ENCODE measurements at regions not wholly inside any gene's neighbourhood (a gene's known extent, or its start where the extent isn't known, plus 50 kb on each side); places are given as distances from the start of the nearest gene placed in this dataset.

DNA sequence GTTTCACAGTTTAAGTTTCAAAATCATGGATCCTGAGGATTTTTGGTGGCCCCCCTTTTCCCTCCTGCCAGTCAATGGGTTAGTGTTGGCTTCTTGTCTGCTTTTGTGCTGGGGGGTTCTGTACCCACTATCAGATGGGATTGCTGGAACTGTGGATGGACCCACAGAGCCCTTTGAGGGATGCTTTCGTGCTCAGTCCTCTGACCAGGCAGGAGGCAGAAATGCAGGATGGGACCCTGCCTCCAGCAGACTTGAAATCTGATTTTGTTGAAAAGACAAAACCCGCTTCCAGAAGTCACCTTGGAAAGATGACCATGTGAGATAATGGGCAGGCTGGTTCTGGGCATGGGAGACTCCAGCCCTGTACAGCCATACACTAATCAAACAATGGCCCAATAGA lies 408.9 kb downstream of the ZNF536 start:
- no peak overlapping the region for H3K4me3 ChIP-seq (ENCODE audit: control insufficient read depth, low read depth, low read length)

GRCh38 chr19:30780456-30780855 lies 408.3 kb downstream of the ZNF536 start:
- no peak overlapping the region for H3K4me3 ChIP-seq (ENCODE audit: control insufficient read depth, low read depth, low read length)
- no peak for DNase-seq (ENCODE audit: low read depth)
- no peak for TF ChIP-seq CTCF (IDR thresholded peaks at IDR 0.05; ENCODE audit: control insufficient read depth, insufficient read depth, low read depth, low read length, missing control alignments)

More for the DNA sequence above, 408.9 kb downstream of the ZNF536 start:
- no peak for DNase-seq (ENCODE audit: low read depth)
- TF ChIP-seq CTCF (IDR thresholded peaks at IDR 0.05; ENCODE audit: control insufficient read depth, insufficient read depth, low read depth, low read length, missing control alignments), result no peak

DNA sequence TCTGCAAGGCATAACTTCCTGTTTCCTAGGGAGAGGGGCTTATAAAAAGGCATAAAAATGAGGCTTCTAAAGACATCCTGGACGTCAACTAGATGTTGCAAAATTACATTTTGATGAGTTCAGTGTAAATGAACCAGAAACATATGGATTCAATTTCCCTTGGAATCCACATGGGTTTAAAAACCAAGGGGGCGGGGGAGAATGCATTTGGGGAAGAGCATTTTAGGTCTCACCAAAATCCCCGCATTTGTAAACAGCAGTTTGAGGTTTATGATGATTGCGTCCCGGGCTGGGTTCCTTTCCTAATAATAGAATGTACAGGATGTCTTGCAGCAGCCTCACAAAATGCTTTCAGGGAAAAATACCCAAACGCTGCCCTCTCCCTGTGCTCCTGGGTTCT lies 407.8 kb downstream of the ZNF536 start:
- no peak for DNase-seq (ENCODE audit: low read depth)
- H3K4me3 ChIP-seq (ENCODE audit: control insufficient read depth, low read depth, low read length), result no peak overlapping the region
- TF ChIP-seq CTCF (IDR thresholded peaks at IDR 0.05; ENCODE audit: control insufficient read depth, insufficient read depth, low read depth, low read length, missing control alignments), result no peak

DNA sequence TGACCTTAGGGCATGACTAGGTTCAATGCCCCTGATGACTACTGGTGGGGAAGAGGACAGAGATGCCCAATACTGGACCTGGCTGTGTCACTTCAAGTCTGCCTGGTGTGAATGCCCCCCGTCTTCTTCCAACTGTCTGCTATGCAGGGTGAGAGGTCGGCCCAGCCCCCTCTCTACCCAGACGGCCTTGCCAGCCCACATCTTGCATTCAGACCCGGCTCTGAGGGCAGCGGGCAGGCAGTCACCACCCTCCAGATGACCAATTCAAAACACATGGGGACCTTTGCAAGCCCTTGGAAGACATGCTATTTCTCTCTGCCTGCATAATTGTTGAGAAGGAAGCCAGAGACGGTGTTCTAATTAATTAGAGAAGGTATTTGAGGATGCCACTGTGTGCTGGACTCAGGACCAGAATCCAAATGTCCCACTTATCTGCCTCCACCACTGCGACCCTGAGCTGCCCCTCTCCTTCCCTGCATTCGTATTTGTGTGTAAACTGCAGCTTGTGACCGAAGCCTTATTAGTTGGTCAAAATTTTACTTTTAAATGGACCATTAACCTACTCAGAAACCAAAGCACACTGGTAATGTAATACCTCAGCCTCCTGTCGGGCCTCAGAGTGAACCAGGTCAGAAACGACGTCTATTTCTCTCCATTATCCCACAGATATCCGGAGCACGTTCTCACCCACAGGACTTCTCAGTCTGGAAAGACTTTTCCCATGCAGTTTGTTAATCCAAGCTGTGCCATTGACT lies 407.0 kb downstream of the ZNF536 start:
- DNase-seq (ENCODE audit: low read depth), result no peak
- H3K4me3 ChIP-seq (ENCODE audit: control insufficient read depth, low read depth, low read length), result no peak overlapping the region
- TF ChIP-seq CTCF (IDR thresholded peaks at IDR 0.05; ENCODE audit: control insufficient read depth, insufficient read depth, low read depth, low read length, missing control alignments), result no peak

DNA sequence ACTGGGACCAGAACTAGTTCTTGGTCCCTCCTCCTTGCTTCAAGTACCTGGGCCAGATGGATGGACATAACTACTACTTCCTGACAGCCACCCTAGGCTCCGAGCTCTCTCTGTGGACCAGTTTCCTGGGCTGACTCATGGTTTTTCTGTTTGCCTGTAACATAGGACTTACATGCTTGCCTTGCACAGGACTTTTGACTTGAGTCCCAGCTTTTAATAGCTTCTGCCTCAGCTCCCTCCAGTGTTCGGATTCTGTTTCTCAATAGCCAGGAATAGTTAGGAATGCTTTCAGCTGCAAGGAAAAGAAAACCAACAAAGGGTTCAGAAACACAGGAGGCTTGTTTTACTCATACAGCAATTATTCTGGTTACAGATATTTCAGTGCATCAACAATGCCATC lies 405.9 kb downstream of the ZNF536 start:
- DNase-seq (ENCODE audit: low read depth), result no peak
- H3K4me3 ChIP-seq (ENCODE audit: control insufficient read depth, low read depth, low read length), result no peak overlapping the region
- TF ChIP-seq CTCF (IDR thresholded peaks at IDR 0.05; ENCODE audit: control insufficient read depth, insufficient read depth, low read depth, low read length, missing control alignments), result no peak

DNA sequence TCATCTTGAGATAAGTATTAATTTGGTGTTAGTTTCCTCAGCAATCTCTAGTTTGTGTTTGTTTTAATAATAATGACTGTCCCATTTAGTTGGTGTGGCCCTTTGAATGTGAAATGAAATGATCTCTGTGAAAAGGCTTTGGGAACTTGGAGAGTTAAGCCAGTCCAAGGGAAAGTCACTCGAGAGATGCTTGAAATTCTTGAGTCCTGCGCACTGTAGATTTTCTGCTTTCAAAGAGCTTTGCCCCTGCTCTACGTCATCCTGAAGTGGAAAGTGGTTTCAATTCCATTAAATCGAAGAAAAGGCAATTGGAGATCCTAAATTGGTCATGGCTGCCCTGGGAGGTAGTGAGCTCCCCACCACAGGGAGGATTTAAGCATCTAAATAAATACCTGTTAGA lies 403.8 kb downstream of the ZNF536 start:
- TF ChIP-seq CTCF (IDR thresholded peaks at IDR 0.05; ENCODE audit: control insufficient read depth, insufficient read depth, low read depth, low read length, missing control alignments), result no peak
- no peak overlapping the region for H3K4me3 ChIP-seq (ENCODE audit: control insufficient read depth, low read depth, low read length)
- no peak for DNase-seq (ENCODE audit: low read depth)
